ENCODE measurements at regions not wholly inside any gene's neighbourhood (a gene's known extent, or its start where the extent isn't known, plus 50 kb on each side); places are given as distances from the start of the nearest gene placed in this dataset.

DNA sequence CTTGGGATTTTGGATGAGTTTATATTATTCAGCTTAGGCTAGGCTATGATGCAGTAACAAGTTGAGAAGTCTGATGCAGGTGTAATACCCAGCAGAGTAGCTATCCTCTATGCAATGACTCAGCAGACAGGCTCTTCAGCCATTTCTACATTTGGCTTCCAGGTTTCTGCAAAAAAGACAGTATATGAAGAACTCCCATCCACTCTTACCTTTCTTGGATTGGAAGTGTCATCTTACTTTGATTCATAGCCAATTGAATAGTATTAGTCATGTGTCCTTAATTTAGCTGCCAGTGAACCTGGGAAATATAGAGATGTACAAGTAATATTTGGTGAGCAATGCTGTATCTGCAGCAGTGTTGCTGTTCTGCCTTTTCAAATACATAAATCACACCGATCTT lies 127.8 kb upstream of the NPSR1 start:
- no peaks in the 10 kb centered on the region for H3K9me3 ChIP-seq (ENCODE audit: insufficient read depth, low read depth, low read length)
- Mint-ChIP-seq H3K9me3 (ENCODE audit: unreplicated experiment) (no peaks in the 10 kb centered on the region), H3K36me3 (ENCODE audit: low read depth, unreplicated experiment) (no peaks in the 10 kb centered on the region), H3K27ac (ENCODE audit: unreplicated experiment) (no peak overlapping the region), H3K27me3 (ENCODE audit: low read depth, unreplicated experiment) (no peaks in the 10 kb centered on the region), H3K4me3 (ENCODE audit: unreplicated experiment) (no peak overlapping the region), H3K4me1 (ENCODE audit: low read depth, unreplicated experiment) (no peaks in the 10 kb centered on the region)
- no peak overlapping the region for H3K27ac ChIP-seq (ENCODE audit: low read depth, low read length)
- TF ChIP-seq EZH2 (IDR thresholded peaks at IDR 0.05; ENCODE audit: insufficient read depth, low read length) (no peak), CTCF (IDR thresholded peaks at IDR 0.05; ENCODE audit: insufficient read depth, low read depth, low read length) (no peak)
- H3K36me3 ChIP-seq (ENCODE audit: insufficient read depth, low read length), result no peaks in the 10 kb centered on the region
- no peaks in the 10 kb centered on the region for H3K4me1 ChIP-seq (ENCODE audit: insufficient read depth, low read length)
- FAIRE-seq, result no peak
- no peak for DNase-seq (ENCODE audit: low read depth)
- H4K20me1 ChIP-seq (ENCODE audit: insufficient read depth, low read length), result no peaks in the 10 kb centered on the region
- no peak overlapping the region for H3K4me3 ChIP-seq (ENCODE audit: insufficient read depth, low read depth, low read length)
- no peaks in the 10 kb centered on the region for H3K79me2 ChIP-seq (ENCODE audit: insufficient read depth, low read length)
- H3K4me2 ChIP-seq (ENCODE audit: low read length), result no peak overlapping the region
- H2AFZ ChIP-seq (ENCODE audit: low read depth, low read length), result no peak overlapping the region
- H3K27me3 ChIP-seq (ENCODE audit: insufficient read depth, low read length), result no peaks in the 10 kb centered on the region
- no peak overlapping the region for H3K9ac ChIP-seq (ENCODE audit: low read length)

DNA sequence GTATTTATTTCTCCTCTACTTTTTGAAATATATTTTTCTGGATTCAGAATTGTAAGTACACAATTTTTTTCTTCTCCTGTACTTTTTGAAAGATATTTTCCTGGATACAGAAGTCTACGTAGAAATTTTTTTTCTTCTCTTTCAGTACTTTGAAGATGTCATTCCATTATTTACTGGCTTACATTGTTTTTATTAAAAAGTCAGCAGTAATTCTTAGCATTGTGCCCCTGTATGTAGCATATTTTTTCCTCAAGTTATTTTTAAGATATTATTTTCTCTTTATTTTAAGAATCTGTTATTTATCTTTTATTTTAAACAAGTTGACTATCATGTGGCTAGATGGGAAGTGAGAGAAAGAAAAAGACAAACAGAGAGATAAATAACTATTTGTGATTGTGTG lies 119.0 kb upstream of the NPSR1 start:
- Histone ChIP-seq H3K27me3 (ENCODE audit: insufficient read depth, low read length) (no peaks in the 10 kb centered on the region), H3K9ac (ENCODE audit: low read length) (no peak overlapping the region), H4K20me1 (ENCODE audit: insufficient read depth, low read length) (no peaks in the 10 kb centered on the region), H3K4me1 (ENCODE audit: insufficient read depth, low read length) (no peaks in the 10 kb centered on the region), H3K27ac (ENCODE audit: low read depth, low read length) (no peak overlapping the region), H3K4me3 (ENCODE audit: insufficient read depth, low read depth, low read length) (no peak overlapping the region), H3K9me3 (ENCODE audit: insufficient read depth, low read depth, low read length) (no peaks in the 10 kb centered on the region), H3K79me2 (ENCODE audit: insufficient read depth, low read length) (no peaks in the 10 kb centered on the region), H3K4me2 (ENCODE audit: low read length) (no peak overlapping the region), H3K36me3 (ENCODE audit: insufficient read depth, low read length) (no peaks in the 10 kb centered on the region), H2AFZ (ENCODE audit: low read depth, low read length) (no peak overlapping the region)
- no peaks in the 10 kb centered on the region for H3K36me3 Mint-ChIP-seq (ENCODE audit: low read depth, unreplicated experiment)
- FAIRE-seq, result no peak
- no peak overlapping the region for H3K27ac Mint-ChIP-seq (ENCODE audit: unreplicated experiment)
- no peak for TF ChIP-seq EZH2 (IDR thresholded peaks at IDR 0.05; ENCODE audit: insufficient read depth, low read length)
- no peaks in the 10 kb centered on the region for H3K4me1 Mint-ChIP-seq (ENCODE audit: low read depth, unreplicated experiment)
- H3K4me3 Mint-ChIP-seq (ENCODE audit: unreplicated experiment), result no peak overlapping the region
- peaks cover 10% of the 10 kb centered on the region for H3K9me3 Mint-ChIP-seq (ENCODE audit: unreplicated experiment)
- DNase-seq (ENCODE audit: low read depth), result no peak
- no peaks in the 10 kb centered on the region for H3K27me3 Mint-ChIP-seq (ENCODE audit: low read depth, unreplicated experiment)

GRCh38 chr7:34544621-34545020 lies 113.4 kb upstream of the NPSR1 start:
- Histone ChIP-seq H3K27ac (ENCODE audit: low read depth, low read length) (no peak overlapping the region), H3K27me3 (ENCODE audit: insufficient read depth, low read length) (no peaks in the 10 kb centered on the region), H3K4me3 (ENCODE audit: insufficient read depth, low read depth, low read length) (no peak overlapping the region), H3K9ac (ENCODE audit: low read length) (no peak overlapping the region), H2AFZ (ENCODE audit: low read depth, low read length) (no peak overlapping the region), H4K20me1 (ENCODE audit: insufficient read depth, low read length) (no peaks in the 10 kb centered on the region), H3K4me1 (ENCODE audit: insufficient read depth, low read length) (no peaks in the 10 kb centered on the region), H3K36me3 (ENCODE audit: insufficient read depth, low read length) (no peaks in the 10 kb centered on the region), H3K9me3 (ENCODE audit: insufficient read depth, low read depth, low read length) (no peaks in the 10 kb centered on the region), H3K4me2 (ENCODE audit: low read length) (no peak overlapping the region), H3K79me2 (ENCODE audit: insufficient read depth, low read length) (no peaks in the 10 kb centered on the region)
- FAIRE-seq, result no peak
- H3K27me3 Mint-ChIP-seq (ENCODE audit: low read depth, unreplicated experiment), result no peaks in the 10 kb centered on the region
- TF ChIP-seq EZH2 (IDR thresholded peaks at IDR 0.05; ENCODE audit: insufficient read depth, low read length) (no peak), CTCF (IDR thresholded peaks at IDR 0.05; ENCODE audit: insufficient read depth, low read depth, low read length) (no peak)
- H3K4me3 Mint-ChIP-seq (ENCODE audit: unreplicated experiment), result no peak overlapping the region
- H3K9me3 Mint-ChIP-seq (ENCODE audit: unreplicated experiment), result peaks cover 13% of the 10 kb centered on the region
- no peaks in the 10 kb centered on the region for H3K36me3 Mint-ChIP-seq (ENCODE audit: low read depth, unreplicated experiment)
- H3K27ac Mint-ChIP-seq (ENCODE audit: unreplicated experiment), result no peak overlapping the region
- no peaks in the 10 kb centered on the region for H3K4me1 Mint-ChIP-seq (ENCODE audit: low read depth, unreplicated experiment)
- no peak for DNase-seq (ENCODE audit: low read depth)
